DOHH2 (cell line): ENCODE measurements at regions not wholly inside any gene's neighbourhood (a gene's known extent, or its start where the extent isn't known, plus 50 kb on each side); places are given as distances from the start of the nearest gene placed in this dataset.
"Not testable (repeated sequence)": the region's sequence is repeated elsewhere in the genome, so short reads cannot be mapped to it uniquely, and the experiment has no call there.

ENCODE experiments used
- H3F3A ChIP-seq: fragments of 200-600 bp; sonication (generic), shearing (Covaris generic); 2 replicates; pipeline ENCODE4 v1.6.0; 2016; ENCODE audit warnings: antibody characterized with exemption, mild to moderate bottlenecking; ENCODE audit not compliant: control insufficient read depth, insufficient read depth
- H3K27ac ChIP-seq: fragments of 200-600 bp; sonication (generic); 2 replicates; pipeline ENCODE4 v1.5.1; 2014; ENCODE audit warnings: low read depth, mild to moderate bottlenecking, low read length, moderate library complexity
- H3K27me3 ChIP-seq: fragments of 200-600 bp; sonication (generic); 2 replicates; pipeline ENCODE4 v1.6.1; 2014; ENCODE audit warnings: mild to moderate bottlenecking, low read length, mixed read lengths; ENCODE audit not compliant: control insufficient read depth
- H3K36me3 ChIP-seq: fragments of 200-600 bp; sonication (generic); 2 replicates; pipeline ENCODE4 v1.6.1; 2014; ENCODE audit warnings: mild to moderate bottlenecking, low read length, moderate library complexity, mixed read lengths; ENCODE audit not compliant: control insufficient read depth
- H3K4me1 ChIP-seq: fragments of 200-600 bp; sonication (generic); 2 replicates; pipeline ENCODE4 v1.6.1; 2014; ENCODE audit warnings: mild to moderate bottlenecking, low read length, mixed read lengths; ENCODE audit not compliant: control insufficient read depth
- H3K4me2 ChIP-seq: fragments of 200-600 bp; sonication (generic); 2 replicates; pipeline ENCODE4 v1.6.0; 2014; ENCODE audit warnings: mild to moderate bottlenecking, low read length, moderate library complexity
- H3K4me3 ChIP-seq: fragments of 200-600 bp; sonication (generic); 2 replicates; pipeline ENCODE4 v1.5.1; 2014; ENCODE audit warnings: mild to moderate bottlenecking, low read length, mixed read lengths
- H3K79me2 ChIP-seq: fragments of 200-600 bp; sonication (generic); 2 replicates; pipeline ENCODE4 v1.6.1; 2014; ENCODE audit warnings: mild to moderate bottlenecking, low read length, mixed read lengths; ENCODE audit not compliant: control insufficient read depth
- H3K9me2 ChIP-seq: fragments of 200-600 bp; sonication (generic); replicated peaks from 2 replicates; pipeline ENCODE4 v1.6.1; 2014; ENCODE audit warnings: mild to moderate bottlenecking, low read length, mixed read lengths; ENCODE audit not compliant: control insufficient read depth
- H3K9me3 ChIP-seq: fragments of 200-600 bp; sonication (generic); 2 replicates; pipeline ENCODE4 v1.6.1; 2014; ENCODE audit warnings: antibody characterized with exemption, low read length, mixed read lengths; ENCODE audit not compliant: control insufficient read depth, insufficient read depth
- H4K20me1 ChIP-seq: fragments of 200-600 bp; sonication (generic); 2 replicates; pipeline ENCODE4 v1.6.0; 2014; ENCODE audit warnings: low read depth, mild to moderate bottlenecking, antibody characterized with exemption, low read length, moderate library complexity; ENCODE audit not compliant: control insufficient read depth, insufficient read depth
- EZH2phosphoT487 ChIP-seq: fragments of 200-600 bp; sonication (generic); IDR thresholded peaks from 2 replicates; pipeline ENCODE4 v1.6.1; 2017; ENCODE audit warnings: borderline replicate concordance, mild to moderate bottlenecking, antibody characterized with exemption, low read length, moderate library complexity, mixed read lengths
- TF ChIP-seq, protein P1 (sequence below): fragments of 200-600 bp; sonication (generic); IDR thresholded peaks from one replicate; pipeline ENCODE4 v1.5.1; 2014; ENCODE audit warnings: antibody characterized with exemption, mild to moderate bottlenecking, low read depth, low read length; ENCODE audit not compliant: poor library complexity, severe bottlenecking

- Histone ChIP-seq H3K27me3 (no peaks in the 10 kb centered on the region), H4K20me1 (no peaks in the 10 kb centered on the region), H3K9me2 (no peaks in the 10 kb centered on the region), H3K4me3 (no peak overlapping the region), H3K9me3 (peaks cover 22% of the 10 kb centered on the region), H3F3A (no peaks in the 10 kb centered on the region), H3K27ac (no peak overlapping the region), H3K4me2 (no peak overlapping the region), H3K4me1 (no peaks in the 10 kb centered on the region), H3K36me3 (no peaks in the 10 kb centered on the region), H3K79me2 (no peaks in the 10 kb centered on the region)
- no peak for TF ChIP-seq EZH2phosphoT487
- TF ChIP-seq, protein P1, sequence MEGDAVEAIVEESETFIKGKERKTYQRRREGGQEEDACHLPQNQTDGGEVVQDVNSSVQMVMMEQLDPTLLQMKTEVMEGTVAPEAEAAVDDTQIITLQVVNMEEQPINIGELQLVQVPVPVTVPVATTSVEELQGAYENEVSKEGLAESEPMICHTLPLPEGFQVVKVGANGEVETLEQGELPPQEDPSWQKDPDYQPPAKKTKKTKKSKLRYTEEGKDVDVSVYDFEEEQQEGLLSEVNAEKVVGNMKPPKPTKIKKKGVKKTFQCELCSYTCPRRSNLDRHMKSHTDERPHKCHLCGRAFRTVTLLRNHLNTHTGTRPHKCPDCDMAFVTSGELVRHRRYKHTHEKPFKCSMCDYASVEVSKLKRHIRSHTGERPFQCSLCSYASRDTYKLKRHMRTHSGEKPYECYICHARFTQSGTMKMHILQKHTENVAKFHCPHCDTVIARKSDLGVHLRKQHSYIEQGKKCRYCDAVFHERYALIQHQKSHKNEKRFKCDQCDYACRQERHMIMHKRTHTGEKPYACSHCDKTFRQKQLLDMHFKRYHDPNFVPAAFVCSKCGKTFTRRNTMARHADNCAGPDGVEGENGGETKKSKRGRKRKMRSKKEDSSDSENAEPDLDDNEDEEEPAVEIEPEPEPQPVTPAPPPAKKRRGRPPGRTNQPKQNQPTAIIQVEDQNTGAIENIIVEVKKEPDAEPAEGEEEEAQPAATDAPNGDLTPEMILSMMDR = no peak
Measured at GRCh38 chr3:26089249-26089648, 299.4 kb downstream of the OXSM start.

DNA sequence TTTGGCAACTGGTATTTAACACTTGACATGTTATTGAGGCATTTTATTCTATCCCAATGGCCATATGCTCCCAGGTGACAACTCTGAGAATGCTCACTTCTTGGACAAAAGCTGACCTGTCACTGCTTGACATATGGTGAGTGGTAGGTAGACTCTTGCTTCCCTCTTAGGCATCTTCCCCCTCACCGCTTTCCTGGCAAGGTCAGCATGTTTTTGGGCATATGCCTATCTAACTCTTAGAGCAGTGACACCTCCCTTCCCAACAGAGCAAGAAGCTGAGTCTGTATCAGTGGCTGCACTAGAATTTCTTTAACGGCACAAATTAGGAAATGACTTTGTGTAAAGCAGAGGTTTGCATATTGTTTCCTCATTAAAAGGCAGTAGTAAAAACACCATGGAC, 300.7 kb downstream of the OXSM start:
- Histone ChIP-seq H3K9me3 (peaks cover 22% of the 10 kb centered on the region), H3K36me3 (no peaks in the 10 kb centered on the region), H3K79me2 (no peaks in the 10 kb centered on the region), H4K20me1 (no peaks in the 10 kb centered on the region), H3K9me2 (no peaks in the 10 kb centered on the region), H3K4me2 (no peak overlapping the region), H3K27ac (no peak overlapping the region), H3K4me1 (no peaks in the 10 kb centered on the region), H3F3A (no peaks in the 10 kb centered on the region), H3K4me3 (no peak overlapping the region), H3K27me3 (no peaks in the 10 kb centered on the region)
- TF ChIP-seq, protein P1 = no peak
- no peak for TF ChIP-seq EZH2phosphoT487

DNA sequence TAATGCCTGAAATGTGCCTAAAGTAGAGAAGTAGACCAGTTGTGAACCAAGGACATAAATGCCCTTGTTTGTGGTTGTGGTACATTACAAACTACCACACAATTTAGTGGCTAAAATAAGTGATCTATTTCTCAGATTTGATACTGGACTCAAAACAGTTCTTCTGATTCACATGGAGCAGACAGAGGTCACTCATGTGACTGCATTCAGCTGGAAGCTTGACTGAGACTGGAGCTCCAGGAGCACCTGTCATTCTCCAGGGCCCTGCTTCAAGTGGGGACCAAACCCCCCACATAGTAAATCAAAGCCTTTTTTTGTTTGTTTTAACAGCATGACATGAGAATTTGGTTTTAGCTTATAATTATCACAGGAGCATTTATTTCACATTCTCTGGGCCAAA, 301.2 kb downstream of the OXSM start:
- Histone ChIP-seq H3K36me3 (no peaks in the 10 kb centered on the region), H3K9me2 (no peaks in the 10 kb centered on the region), H3F3A (no peaks in the 10 kb centered on the region), H3K79me2 (no peaks in the 10 kb centered on the region), H3K4me1 (no peaks in the 10 kb centered on the region), H4K20me1 (no peaks in the 10 kb centered on the region), H3K27ac (no peak overlapping the region), H3K4me2 (no peak overlapping the region), H3K27me3 (no peaks in the 10 kb centered on the region), H3K4me3 (no peak overlapping the region), H3K9me3 (peaks cover 22% of the 10 kb centered on the region)
- TF ChIP-seq, protein P1 = no peak
- TF ChIP-seq EZH2phosphoT487 = no peak

DNA sequence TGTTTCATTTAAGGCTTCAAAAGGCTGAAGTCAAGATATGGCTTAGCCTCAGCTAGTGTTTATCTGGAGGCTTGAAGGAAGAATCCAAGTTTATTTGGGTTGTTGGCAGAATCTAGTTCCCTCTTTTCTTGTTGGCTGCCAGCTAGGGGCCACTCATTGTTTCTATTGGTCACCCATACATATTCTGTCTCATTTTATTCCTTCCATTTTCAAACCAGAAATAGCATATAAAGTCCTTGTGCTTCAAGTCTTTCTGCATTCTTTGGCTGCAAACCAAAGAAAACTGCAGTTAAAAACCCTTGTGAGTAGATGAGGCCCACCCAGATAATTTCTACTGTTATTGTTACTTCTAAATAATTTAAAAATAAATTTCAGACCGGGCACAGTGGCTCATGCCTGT, 301.7 kb downstream of the OXSM start:
- Histone ChIP-seq H3K4me2 (no peak overlapping the region), H3K9me3 (peaks cover 25% of the 10 kb centered on the region)

DNA sequence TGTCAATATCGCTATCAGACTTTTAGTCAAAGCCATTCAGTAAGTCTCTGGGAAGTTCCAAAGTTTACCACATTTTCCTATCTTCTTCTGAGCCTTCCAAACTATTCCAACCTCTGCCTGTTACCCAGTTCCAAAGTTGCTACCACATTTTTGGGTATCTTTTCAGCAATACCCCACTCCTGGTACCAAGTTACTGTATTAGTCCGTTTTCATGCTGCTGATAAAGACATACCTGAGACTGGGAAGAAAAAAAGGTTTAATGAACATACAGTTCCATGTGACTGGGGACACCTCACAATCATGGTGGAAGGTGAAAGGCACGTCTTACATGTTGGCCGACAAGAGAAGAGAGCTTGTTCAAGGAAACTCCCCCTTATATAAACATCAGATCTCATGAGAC, 307.2 kb downstream of the OXSM start:
- not testable (repeated sequence) for H3K4me3 ChIP-seq, H3K4me2 ChIP-seq, H3K27me3 ChIP-seq, H3K9me2 ChIP-seq, H3K79me2 ChIP-seq, H3K36me3 ChIP-seq, H3K27ac ChIP-seq, H4K20me1 ChIP-seq, H3F3A ChIP-seq
- peaks cover 19% of the 10 kb centered on the region for H3K9me3 ChIP-seq
- H3K4me1 ChIP-seq = peaks cover 25% of the 10 kb centered on the region

More for the DNA sequence above, 301.7 kb downstream of the OXSM start:
- TF ChIP-seq, protein P1 = no peak
- TF ChIP-seq EZH2phosphoT487 = no peak
- H3K27me3 ChIP-seq = no peaks in the 10 kb centered on the region
- no peak overlapping the region for H3K4me3 ChIP-seq
- H3F3A ChIP-seq = no peaks in the 10 kb centered on the region
- no peaks in the 10 kb centered on the region for H4K20me1 ChIP-seq
- no peaks in the 10 kb centered on the region for H3K79me2 ChIP-seq
- no peaks in the 10 kb centered on the region for H3K9me2 ChIP-seq
- no peaks in the 10 kb centered on the region for H3K36me3 ChIP-seq
- H3K27ac ChIP-seq = no peak overlapping the region
- no peaks in the 10 kb centered on the region for H3K4me1 ChIP-seq
